ENCODE measurements at regions not wholly inside any gene's neighbourhood (a gene's known extent, or its start where the extent isn't known, plus 50 kb on each side); places are given as distances from the start of the nearest gene placed in this dataset.

- TF ChIP-seq CTCF (conservative IDR thresholded peaks at IDR 0.05 in 1 of 2, IDR thresholded peaks at IDR 0.05 in 1 of 2; ENCODE audit: low read depth in 1 of 2, low read length in 2 of 2) (no peak), EZH2 (IDR thresholded peaks at IDR 0.05; ENCODE audit: low read length, missing control alignments) (no peak)
Measured at GRCh38 chr11:26048271-26048670, 283.7 kb upstream of the ANO3 start.

All from fibroblast of lung (primary cell).